Stimulated activated naive B cell treated with anti-CD40 and anti-IgM and Interleukin-4, amounts not matched to agents 10 μg/mL and 1 μg/mL and 100 μg/mL, for 72 hours (primary cell): ENCODE measurements at regions not wholly inside any gene's neighbourhood (a gene's known extent, or its start where the extent isn't known, plus 50 kb on each side); places are given as distances from the start of the nearest gene placed in this dataset.

ENCODE experiments used
- ATAC-seq, 2 donors: fragments of 150-1000 bp; cut with Tn5 transposase; replicated peaks; 2 replicates each; pipeline ENCODE4 v1.10.0; 2021; ENCODE audit warnings: moderate library complexity in 1 of 2
- DNase-seq: peaks from one replicate; pipeline ENCODE4 v3.0.0; 2021
- H3K27ac Mint-ChIP-seq: one replicate; pipeline ENCODE4 v1.8.0; 2022; ENCODE audit warnings: mild to moderate bottlenecking, mixed read lengths
- H3K27me3 Mint-ChIP-seq, 2 donors: one replicate each; pipeline ENCODE4 v1.8.0; 2022; ENCODE audit warnings: mixed read lengths in 2 of 2
- H3K36me3 Mint-ChIP-seq, 2 donors: one replicate each; pipeline ENCODE4 v1.8.0; 2022; ENCODE audit warnings: mixed read lengths in 2 of 2, mild to moderate bottlenecking in 1 of 2
- H3K4me1 Mint-ChIP-seq, 2 donors: one replicate each; pipeline ENCODE4 v1.8.0; 2022; ENCODE audit warnings: mixed read lengths in 2 of 2, mild to moderate bottlenecking in 1 of 2
- H3K4me3 Mint-ChIP-seq, 2 donors: one replicate each; pipeline ENCODE4 v1.8.0; 2022; ENCODE audit warnings: mild to moderate bottlenecking in 2 of 2, mixed read lengths in 2 of 2, moderate library complexity in 1 of 2
- H3K9me3 Mint-ChIP-seq, 2 donors: one replicate each; pipeline ENCODE4 v1.8.0; 2022; ENCODE audit warnings: mixed read lengths in 2 of 2, mild to moderate bottlenecking in 1 of 2

- Mint-ChIP-seq H3K27me3 (no peaks in the 10 kb centered on the region), H3K36me3 (no peaks in the 10 kb centered on the region), H3K4me3 (no peak overlapping the region), H3K27ac (no peak overlapping the region), H3K9me3 (peaks cover 0 to 4% of the 10 kb centered on the region in 2 donors), H3K4me1 (peaks cover 2 to 17% of the 10 kb centered on the region in 2 donors)
- DNase-seq (no peak), ATAC-seq (no peak)
Observed at GRCh38 chr15:95884276-95884675, 446.2 kb upstream of the NR2F2 start.

- H3K9me3 Mint-ChIP-seq, result peaks cover 1 to 5% of the 10 kb centered on the region in 2 donors
- H3K4me3 Mint-ChIP-seq, result no peak overlapping the region
- no peaks in the 10 kb centered on the region for H3K4me1 Mint-ChIP-seq
- no peaks in the 10 kb centered on the region for H3K27me3 Mint-ChIP-seq
- no peak for DNase-seq
- no peak overlapping the region for H3K27ac Mint-ChIP-seq
- no peaks in the 10 kb centered on the region for H3K36me3 Mint-ChIP-seq
- no peak for ATAC-seq
Observed at GRCh38 chr15:95887666-95888390, 442.7 kb upstream of the NR2F2 start.

GRCh38 chr15:95888762-95889161, 441.7 kb upstream of the NR2F2 start:
- no peak overlapping the region for H3K4me3 Mint-ChIP-seq
- H3K27me3 Mint-ChIP-seq, result no peaks in the 10 kb centered on the region
- H3K36me3 Mint-ChIP-seq, result no peaks in the 10 kb centered on the region
- no peaks in the 10 kb centered on the region for H3K4me1 Mint-ChIP-seq
- peaks cover 0 to 9% of the 10 kb centered on the region in 2 donors for H3K9me3 Mint-ChIP-seq
- H3K27ac Mint-ChIP-seq, result no peak overlapping the region
- DNase-seq (no peak), ATAC-seq (no peak)

- Mint-ChIP-seq H3K4me3 (no peak overlapping the region), H3K27me3 (no peaks in the 10 kb centered on the region), H3K27ac (no peak overlapping the region), H3K36me3 (no peaks in the 10 kb centered on the region), H3K4me1 (no peaks in the 10 kb centered on the region), H3K9me3 (peaks cover 0 to 7% of the 10 kb centered on the region in 2 donors)
- DNase-seq (no peak), ATAC-seq (no peak)
Observed at GRCh38 chr15:95894407-95894956, 436.0 kb upstream of the NR2F2 start.

- H3K9me3 Mint-ChIP-seq, result peaks cover 0 to 4% of the 10 kb centered on the region in 2 donors
- no peaks in the 10 kb centered on the region for H3K36me3 Mint-ChIP-seq
- ATAC-seq, result no peak
- H3K4me1 Mint-ChIP-seq, result no peaks in the 10 kb centered on the region
- no peak overlapping the region for H3K27ac Mint-ChIP-seq
- no peak overlapping the region for H3K4me3 Mint-ChIP-seq
- no peak for DNase-seq
- H3K27me3 Mint-ChIP-seq, result no peaks in the 10 kb centered on the region
Observed at GRCh38 chr15:95895508-95895907, 435.0 kb upstream of the NR2F2 start.

- H3K36me3 Mint-ChIP-seq, result no peaks in the 10 kb centered on the region
- DNase-seq (no peak), ATAC-seq (no peak)
- no peaks in the 10 kb centered on the region for H3K4me1 Mint-ChIP-seq
- no peak overlapping the region for H3K27ac Mint-ChIP-seq
- H3K27me3 Mint-ChIP-seq, result no peaks in the 10 kb centered on the region
- no peak overlapping the region for H3K4me3 Mint-ChIP-seq
- H3K9me3 Mint-ChIP-seq, result peaks cover 0 to 4% of the 10 kb centered on the region in 2 donors
Observed at GRCh38 chr15:95897651-95898050, 432.8 kb upstream of the NR2F2 start.

- ATAC-seq, result no peak
- Mint-ChIP-seq H3K27ac (no peak overlapping the region), H3K27me3 (no peaks in the 10 kb centered on the region), H3K9me3 (no peaks in the 10 kb centered on the region), H3K36me3 (no peaks in the 10 kb centered on the region), H3K4me1 (no peaks in the 10 kb centered on the region), H3K4me3 (no peak overlapping the region)
- no peak for DNase-seq
Observed at GRCh38 chr15:95898761-95899160, 431.7 kb upstream of the NR2F2 start.

- Mint-ChIP-seq H3K27me3 (no peaks in the 10 kb centered on the region), H3K4me1 (no peaks in the 10 kb centered on the region), H3K36me3 (no peaks in the 10 kb centered on the region), H3K27ac (no peak overlapping the region), H3K4me3 (no peak overlapping the region), H3K9me3 (no peaks in the 10 kb centered on the region)
- ATAC-seq (no peak), DNase-seq (no peak)
Observed at GRCh38 chr15:95901271-95901670, 429.2 kb upstream of the NR2F2 start.

GRCh38 chr15:95902606-95903005, 427.9 kb upstream of the NR2F2 start:
- H3K27me3 Mint-ChIP-seq, result no peaks in the 10 kb centered on the region
- H3K4me1 Mint-ChIP-seq, result no peaks in the 10 kb centered on the region
- H3K4me3 Mint-ChIP-seq, result no peak overlapping the region
- ATAC-seq (no peak), DNase-seq (no peak)
- no peak overlapping the region for H3K27ac Mint-ChIP-seq
- no peaks in the 10 kb centered on the region for H3K9me3 Mint-ChIP-seq
- H3K36me3 Mint-ChIP-seq, result no peaks in the 10 kb centered on the region

GRCh38 chr15:95903352-95903751, 427.1 kb upstream of the NR2F2 start:
- Mint-ChIP-seq H3K4me3 (no peak overlapping the region), H3K36me3 (no peaks in the 10 kb centered on the region), H3K4me1 (no peaks in the 10 kb centered on the region), H3K9me3 (no peaks in the 10 kb centered on the region), H3K27ac (no peak overlapping the region), H3K27me3 (no peaks in the 10 kb centered on the region)
- ATAC-seq (no peak), DNase-seq (no peak)

- Mint-ChIP-seq H3K27me3 (no peaks in the 10 kb centered on the region), H3K27ac (no peak overlapping the region), H3K4me3 (no peak overlapping the region), H3K4me1 (no peaks in the 10 kb centered on the region), H3K36me3 (no peaks in the 10 kb centered on the region), H3K9me3 (no peaks in the 10 kb centered on the region)
- ATAC-seq (no peak), DNase-seq (no peak)
Observed at GRCh38 chr15:95910643-95911212, 419.8 kb upstream of the NR2F2 start.

- Mint-ChIP-seq H3K4me1 (no peaks in the 10 kb centered on the region), H3K4me3 (no peak overlapping the region), H3K9me3 (no peaks in the 10 kb centered on the region)
Observed at GRCh38 chr15:95911570-95912279, 418.8 kb upstream of the NR2F2 start.

GRCh38 chr15:95912280-95912625, 418.2 kb upstream of the NR2F2 start:
- no peaks in the 10 kb centered on the region for H3K4me1 Mint-ChIP-seq
- no peaks in the 10 kb centered on the region for H3K27me3 Mint-ChIP-seq
- H3K4me3 Mint-ChIP-seq, result no peak overlapping the region
- no peak overlapping the region for H3K27ac Mint-ChIP-seq
- H3K9me3 Mint-ChIP-seq, result no peaks in the 10 kb centered on the region
- no peaks in the 10 kb centered on the region for H3K36me3 Mint-ChIP-seq
- DNase-seq, result no peak
- no peak for ATAC-seq

More at GRCh38 chr15:95911570-95912279, 418.8 kb upstream of the NR2F2 start:
- Mint-ChIP-seq H3K27ac (no peak overlapping the region), H3K36me3 (no peaks in the 10 kb centered on the region), H3K27me3 (no peaks in the 10 kb centered on the region)
- no peak for ATAC-seq
- DNase-seq, result no peak

GRCh38 chr15:95912728-95913127, 417.8 kb upstream of the NR2F2 start:
- no peak overlapping the region for H3K4me3 Mint-ChIP-seq
- no peak for DNase-seq
- no peaks in the 10 kb centered on the region for H3K4me1 Mint-ChIP-seq
- no peak for ATAC-seq
- H3K27me3 Mint-ChIP-seq, result no peaks in the 10 kb centered on the region
- no peak overlapping the region for H3K27ac Mint-ChIP-seq
- no peaks in the 10 kb centered on the region for H3K36me3 Mint-ChIP-seq
- no peaks in the 10 kb centered on the region for H3K9me3 Mint-ChIP-seq

GRCh38 chr15:95916568-95916967, 413.9 kb upstream of the NR2F2 start:
- no peaks in the 10 kb centered on the region for H3K4me1 Mint-ChIP-seq
- H3K27me3 Mint-ChIP-seq, result no peaks in the 10 kb centered on the region
- H3K36me3 Mint-ChIP-seq, result no peaks in the 10 kb centered on the region
- no peak overlapping the region for H3K27ac Mint-ChIP-seq
- no peaks in the 10 kb centered on the region for H3K9me3 Mint-ChIP-seq
- DNase-seq (no peak), ATAC-seq (no peak)
- H3K4me3 Mint-ChIP-seq, result no peak overlapping the region
